NCI-H187 treated with DMSO at 0.1 percent for 48 hours (cell line): ENCODE measurements at regions not wholly inside any gene's neighbourhood (a gene's known extent, or its start where the extent isn't known, plus 50 kb on each side); places are given as distances from the start of the nearest gene placed in this dataset.

ENCODE experiments used
- DNase-seq: peaks from one replicate; lab custom pipeline; 2025; lab: John Stamatoyannopoulos, UW

DNA sequence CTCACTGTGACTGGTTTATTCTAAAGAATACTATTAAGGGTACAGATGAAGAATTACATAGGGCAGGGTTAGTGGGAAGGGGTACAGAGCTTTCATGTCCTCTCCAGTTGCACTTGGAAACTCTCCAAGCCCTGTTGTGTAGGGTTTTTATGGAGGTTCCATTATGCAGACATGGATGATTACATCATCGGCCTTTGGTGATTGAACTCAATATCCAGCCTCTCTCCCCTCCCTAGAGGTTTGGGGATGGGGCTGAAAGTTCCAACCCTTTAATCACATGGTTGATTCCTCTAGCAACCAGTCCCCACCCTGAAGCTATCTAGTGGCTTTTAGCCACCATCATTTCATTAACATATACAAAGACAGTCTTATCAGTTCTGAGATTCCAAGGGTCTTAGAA is 472.6 kb downstream of the BUD13 start:
- DNase-seq, result no peak

DNA sequence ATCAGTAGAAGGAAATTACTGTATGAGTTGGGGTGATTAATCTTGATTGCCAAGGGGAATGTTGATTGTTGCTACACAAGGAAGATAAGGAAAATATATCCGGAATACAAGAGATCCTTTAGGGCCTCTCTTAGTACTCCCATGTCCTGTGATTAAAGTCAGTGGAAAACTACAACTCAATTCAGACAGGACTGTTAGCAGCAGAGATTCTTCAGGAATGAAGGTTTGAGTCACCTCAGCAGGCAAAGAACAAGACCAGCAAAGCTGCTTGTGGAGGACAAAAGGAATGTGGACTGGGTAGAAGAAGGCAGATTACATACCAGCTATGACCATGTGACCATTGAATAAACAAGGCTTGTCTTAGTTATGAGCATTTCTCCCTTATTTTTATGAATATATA is 478.2 kb downstream of the BUD13 start:
- no peak for DNase-seq

DNA sequence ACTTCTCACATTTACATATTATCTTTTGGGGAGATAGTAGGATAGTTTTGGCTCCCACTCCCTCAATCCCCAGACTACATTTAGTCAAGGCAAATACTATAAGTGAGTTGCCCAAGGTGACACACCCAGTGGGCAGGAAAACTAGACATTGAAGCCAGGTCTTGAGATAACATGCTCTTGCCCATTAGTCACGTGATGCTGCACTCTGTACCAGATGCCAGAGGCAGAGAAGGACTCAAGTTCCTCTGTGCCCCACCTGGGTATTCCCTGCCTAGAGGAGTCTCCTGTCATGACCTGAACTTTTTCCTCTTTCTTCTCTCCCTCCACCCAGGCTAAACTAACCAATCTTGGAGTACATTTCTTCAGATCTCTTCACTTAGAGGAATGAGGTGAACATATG is 484.9 kb downstream of the BUD13 start:
- DNase-seq, result no peak

DNA sequence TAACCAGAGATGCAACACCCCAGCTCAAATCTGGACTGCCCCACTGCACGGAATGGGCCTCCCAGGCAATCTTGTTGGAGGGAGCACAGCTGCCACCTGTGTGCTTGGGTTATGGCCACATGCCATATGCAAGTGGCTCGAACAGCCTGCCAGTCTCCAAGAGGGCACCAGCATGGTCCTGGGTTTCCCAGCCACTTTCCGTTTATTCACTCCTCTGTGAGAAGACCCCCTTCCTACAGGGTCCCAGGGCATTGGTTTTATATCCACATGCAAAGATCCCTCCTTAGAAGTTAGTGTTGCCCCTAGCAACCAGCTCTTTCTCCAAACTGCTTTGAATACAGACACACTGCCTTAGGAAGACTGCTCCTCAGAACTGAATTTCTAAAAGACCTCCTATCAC is 487.8 kb downstream of the BUD13 start:
- no peak for DNase-seq

DNA sequence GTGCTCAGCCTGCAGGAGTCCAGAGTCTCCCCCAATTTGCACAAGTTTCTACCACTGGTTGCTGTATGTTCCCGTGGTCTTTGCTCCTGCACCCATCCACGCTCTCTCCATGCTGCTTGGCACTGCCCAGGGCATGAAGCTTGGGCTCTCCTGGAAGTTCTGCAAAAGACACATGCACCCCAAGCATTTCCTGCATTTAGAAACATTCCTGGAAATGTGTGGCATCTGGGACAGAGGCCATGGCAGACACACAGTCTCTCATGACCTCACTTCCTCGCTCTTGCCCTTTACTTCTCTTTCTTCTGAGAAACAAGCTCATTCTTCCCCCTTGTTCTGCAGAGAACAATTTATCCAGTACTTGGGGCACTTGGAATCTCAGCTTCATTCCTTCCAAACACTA is 489.5 kb downstream of the BUD13 start:
- no peak for DNase-seq

DNA sequence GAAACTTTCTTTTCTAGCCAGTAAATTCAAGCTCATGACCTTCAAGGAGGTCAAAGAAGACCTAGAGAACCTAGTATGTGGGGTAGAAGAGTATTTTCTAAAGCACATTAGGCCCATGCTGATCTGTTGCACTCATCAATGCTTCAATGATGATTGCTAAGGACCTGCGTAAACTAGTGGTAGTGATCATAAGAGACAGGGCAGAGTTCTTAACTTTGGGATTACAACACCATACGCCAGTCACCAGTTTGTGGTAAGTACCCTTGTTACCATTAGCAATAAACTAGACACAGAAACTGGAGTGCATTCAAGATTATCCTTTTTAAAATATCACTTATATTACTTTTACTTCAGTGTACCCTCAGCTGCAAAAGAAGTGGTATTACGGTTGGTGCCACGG is 490.3 kb downstream of the BUD13 start:
- no peak for DNase-seq

DNA sequence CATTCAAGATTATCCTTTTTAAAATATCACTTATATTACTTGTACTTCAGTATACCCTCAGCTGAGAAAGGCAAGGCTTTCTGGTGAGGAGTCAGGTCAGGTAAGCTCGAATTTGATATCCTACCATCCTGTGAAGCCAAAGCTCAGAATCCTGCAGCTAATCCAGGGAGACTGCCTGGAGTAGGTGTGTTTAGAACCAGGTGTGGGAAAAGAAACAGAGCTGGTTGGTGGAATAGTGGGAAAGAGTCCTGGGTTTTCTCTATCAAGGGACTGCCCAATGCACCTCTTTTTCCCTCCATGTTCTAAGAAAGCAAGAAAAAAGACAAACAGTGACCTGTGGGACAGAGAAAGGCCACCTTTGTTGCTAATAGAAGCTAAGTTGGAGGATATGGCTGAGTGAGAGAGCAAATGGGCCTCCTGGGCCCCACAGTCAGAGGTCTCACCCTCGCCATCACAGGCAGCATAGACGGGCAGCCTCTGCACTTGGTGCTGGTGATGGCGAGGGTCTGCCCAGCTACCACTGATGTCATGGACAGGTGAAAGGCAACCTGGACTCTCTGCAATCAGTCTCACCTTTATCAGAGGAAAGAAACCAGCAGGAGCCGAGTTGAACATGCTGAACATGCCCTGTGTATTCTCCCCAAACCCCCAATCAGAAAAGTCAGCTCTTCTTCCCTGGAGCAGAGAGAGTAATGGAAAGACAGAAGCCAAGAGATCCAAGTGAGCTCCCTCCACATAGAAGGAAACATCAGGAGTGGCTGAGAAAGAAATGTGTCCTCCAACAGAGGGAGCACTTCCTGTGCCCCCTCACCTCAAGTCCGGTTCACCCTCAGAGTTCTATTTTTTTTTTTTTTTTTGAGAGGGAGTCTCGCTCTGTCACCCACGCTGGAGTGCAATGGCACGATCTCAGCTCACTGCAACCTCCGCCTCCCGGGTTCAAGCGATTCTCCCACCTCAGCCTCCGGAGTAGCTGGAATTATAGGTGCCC is 491.3 kb downstream of the BUD13 start:
- no peak for DNase-seq

DNA sequence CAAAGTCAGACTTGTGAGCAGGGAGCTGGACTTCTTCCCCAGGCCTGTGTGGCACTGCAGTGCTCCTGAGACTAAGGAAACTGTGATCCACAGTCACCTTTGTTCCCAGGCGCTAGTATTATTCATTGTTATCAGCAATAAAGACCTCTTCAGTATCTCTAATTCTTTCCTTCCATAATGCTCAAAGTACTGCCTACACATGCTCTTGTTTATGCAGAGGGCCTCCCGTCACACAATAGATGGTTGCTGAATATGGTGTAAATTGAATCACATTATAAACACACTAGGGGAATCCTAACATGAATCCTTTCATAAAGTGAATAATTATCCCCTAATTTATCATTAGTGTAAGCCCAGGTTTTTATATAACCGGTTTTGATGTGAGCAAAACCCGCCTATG is 493.3 kb downstream of the BUD13 start:
- no peak for DNase-seq

DNA sequence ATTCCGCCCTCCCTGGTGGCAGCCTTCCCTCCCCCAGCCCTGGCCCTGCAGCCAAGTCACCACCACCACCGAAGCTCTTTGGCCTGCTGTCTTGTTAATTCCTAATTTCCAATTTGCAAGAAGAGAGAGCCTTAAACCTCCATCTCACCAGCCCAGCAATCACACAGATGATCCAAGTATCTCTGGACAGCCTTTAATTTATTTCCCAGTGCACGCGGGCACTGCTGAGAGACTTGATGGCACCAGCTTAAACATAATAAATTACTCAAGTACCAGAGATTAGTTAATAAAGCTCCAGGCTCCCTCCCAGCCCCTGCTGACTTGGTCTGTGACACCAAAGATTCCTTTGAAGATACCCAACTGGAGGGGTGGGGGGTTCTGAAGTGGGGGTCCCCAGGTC is 494.7 kb downstream of the BUD13 start:
- no peak for DNase-seq

DNA sequence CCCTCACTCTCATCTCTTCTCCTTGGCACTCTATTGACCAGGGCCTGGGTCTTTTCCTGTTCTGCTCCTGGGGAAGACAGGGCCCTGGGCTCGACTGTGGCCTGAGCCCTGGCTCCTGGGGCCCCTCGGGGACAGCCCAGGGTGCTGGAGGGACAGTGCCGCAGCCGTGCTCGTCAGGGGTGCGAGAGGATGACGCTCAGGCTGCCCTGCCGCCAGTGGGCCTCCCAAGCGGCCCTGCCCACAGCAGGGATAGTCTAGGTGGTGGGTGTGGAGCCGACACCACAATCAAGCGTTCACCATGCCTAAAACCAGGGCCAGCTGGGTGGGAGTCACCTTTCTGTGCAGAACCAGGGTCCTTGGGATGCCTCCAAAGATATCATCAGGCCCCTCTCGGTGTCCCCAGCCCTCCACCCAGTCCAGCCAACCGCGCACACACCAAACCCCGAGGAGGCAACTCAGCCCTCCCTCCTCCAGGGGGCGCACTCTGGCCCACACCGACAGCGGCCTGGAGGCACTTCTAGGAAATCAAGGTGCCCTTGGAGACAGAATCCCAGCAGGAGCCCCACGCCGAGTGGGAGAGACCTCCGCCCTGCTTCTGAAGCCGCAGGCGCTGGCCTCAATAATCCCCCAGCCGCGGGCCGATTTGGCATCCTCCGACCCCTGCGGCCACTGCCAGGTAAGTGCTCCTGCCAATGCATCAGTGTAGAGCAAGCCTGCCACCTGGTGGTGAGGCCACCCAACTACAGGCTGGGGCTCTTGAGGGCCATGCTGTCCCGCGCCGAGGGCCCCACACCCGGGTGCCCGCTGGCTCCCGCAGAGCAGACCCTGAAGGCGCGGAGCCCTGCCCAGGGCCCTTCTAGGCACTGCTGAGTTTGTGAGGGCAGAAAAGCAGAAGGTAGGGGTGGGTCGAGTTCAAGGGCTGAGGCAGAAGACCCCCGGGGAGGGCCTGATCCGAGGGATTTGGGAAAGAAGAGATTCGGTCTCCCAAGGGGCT is 496.4 kb downstream of the BUD13 start:
- no peak for DNase-seq

DNA sequence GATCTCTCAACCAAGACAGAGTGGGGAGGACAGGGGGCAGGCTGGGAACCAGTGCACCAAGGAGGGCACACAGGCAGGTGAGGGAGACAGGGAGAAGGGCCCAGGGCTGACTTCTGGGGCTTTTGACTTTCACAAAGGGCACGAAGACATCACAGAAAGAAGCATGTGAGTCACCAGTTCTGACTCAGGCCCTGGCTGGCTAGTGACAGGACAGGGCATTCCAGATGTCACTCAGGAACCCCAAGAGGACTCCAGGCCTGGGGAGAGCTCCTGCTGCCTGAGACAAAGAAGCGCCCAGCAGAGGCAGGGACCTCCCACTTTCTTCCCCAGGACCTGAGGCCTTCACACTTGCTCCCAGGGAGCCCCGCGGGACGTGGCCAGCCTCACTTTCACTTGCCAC is 497.2 kb downstream of the BUD13 start:
- DNase-seq, result no peak

DNA sequence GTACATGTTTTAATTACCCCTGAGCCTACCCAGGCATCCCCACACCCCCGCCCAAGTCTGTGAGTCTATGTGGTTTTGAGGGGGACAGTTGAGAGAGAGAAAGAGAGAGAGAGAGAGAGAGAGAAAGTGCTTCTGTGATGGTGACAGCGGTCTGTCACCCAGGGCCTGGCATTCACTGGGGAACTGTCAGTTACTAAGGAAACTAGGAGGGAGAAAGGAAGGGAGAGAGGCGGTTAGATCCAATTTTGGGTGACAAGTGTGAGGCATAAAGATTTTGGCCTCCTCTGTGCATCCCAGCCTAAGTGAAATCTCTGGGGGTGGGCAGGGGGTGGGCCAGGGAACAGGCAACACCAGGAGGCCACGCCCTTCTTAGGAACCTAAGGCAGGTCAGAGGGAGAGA is 498.3 kb downstream of the BUD13 start:
- DNase-seq, result no peak

DNA sequence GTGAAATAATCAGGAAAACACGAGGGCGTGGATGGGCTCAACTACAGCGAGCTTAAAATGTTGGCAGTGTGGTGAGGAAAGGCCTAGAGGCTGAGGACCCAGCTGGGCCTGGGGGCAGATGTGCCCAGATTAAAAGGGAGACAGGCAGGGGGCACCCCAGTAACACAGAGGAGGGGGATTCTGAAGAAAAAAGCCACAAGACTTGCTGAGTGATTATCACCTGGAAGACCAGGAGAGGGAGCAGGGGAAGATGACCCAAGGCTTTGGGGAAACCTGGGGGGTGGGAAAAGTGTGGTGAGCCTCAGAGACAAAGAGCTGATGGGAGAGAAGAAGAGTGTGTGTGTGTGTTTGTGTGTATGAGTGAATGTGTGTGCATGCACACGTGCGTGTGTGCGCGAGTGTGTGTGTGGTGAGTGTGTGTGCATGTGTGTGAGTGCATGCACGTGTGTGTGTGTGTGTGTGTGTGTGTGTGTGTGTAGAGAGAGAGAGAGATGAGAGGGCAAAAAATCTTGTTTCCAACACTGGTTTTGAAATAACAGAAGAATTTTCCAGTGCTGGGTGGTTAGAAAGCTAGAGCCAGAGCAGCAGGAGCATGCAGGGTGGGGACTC is 500.5 kb downstream of the BUD13 start:
- DNase-seq, result no peak

DNA sequence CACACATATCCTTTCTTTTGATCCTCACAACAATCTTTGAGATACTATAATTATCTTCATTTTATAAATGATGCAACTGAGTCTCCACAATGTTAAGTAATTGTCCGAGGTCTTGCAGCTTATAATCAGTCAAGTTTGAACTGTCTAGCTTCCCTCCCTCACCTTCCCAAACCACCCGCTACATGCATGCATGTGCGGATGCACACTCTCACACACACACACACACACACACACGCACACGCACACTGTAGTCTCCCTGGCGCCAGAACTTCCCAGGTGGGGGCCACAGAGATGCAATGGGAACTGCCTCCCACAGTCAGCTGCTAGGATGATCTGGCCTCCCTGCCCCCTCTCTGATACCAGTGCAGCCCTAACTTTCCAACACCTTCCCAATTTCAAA is 501.3 kb downstream of the BUD13 start:
- DNase-seq, result no peak

DNA sequence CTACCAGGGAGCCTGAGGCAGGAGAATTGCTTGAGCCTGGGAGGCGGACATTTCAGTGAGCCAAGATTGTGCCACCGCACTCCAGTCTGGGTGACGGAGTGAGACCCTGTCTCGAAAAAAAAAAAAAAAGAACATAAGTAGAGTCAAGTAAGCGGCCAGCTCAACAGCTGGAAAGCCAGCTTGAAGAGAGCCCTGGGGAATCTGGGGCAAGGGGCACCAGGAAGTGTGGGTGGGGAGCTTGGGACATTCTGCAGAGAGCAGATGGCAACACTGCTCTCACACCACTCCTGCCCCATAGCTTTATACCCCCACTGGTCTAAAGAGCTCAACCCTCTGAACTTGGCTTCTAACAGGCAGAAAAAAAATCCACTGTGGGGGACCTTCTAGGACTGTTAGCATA is 505.6 kb downstream of the BUD13 start:
- DNase-seq, result no peak

DNA sequence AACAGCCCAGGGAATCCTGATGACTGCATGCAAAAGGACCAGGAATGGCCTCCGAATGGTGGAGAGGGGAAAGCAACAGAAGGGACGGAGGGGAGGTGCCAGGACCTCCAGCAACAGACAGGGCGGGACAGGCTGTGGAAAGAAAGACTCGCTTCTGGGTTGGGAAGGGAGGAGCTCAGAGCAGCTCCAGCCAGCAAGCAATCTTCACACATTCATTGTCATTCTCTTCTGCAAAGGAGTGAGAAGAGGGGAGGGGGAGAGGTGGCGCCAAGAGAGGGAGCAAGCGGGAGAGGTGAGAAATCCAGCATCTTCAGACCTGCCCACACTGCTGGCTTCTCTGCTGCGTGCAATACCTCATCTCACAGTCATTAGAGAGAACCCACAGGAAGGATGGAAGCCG is 509.0 kb downstream of the BUD13 start:
- DNase-seq, result no peak

DNA sequence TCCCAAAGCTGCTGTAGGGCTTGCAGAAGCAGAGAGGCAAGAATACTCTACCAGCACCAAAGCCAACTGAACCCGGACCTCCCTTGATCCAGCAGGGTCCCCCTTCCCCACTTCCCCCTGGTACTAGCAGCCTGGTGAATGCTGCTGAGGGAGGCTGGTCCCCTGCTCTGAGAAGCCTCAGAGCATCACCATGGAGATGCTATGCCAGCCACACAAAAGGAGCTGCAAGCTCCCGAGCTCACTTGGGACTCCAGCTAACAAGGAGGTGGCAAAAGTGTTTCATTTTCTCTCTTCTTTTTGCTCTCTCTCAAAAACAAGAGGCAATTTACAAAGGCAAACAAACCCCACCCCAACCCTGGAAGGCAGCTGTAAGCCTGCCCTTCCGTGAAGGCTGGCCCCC is 509.8 kb downstream of the BUD13 start:
- DNase-seq, result no peak

DNA sequence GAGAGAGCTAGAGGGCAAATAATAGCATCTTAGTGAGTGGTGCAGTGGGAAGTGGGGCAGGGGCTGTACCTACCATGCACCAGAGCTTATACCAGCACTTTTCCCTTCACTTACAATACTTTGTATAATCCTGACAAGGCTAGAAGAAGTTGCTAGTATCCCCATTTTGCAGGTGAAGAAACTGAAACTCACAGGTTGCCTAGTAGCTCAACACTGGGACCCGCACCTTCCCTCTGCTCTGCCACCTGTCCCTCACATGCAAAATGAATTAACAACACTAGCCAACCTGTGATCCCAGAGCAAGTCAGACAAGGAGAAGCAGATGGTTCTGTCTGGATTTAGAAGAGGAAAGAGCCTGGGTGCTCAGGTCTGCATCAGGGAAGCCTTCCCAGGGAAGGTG is 510.4 kb downstream of the BUD13 start:
- DNase-seq, result no peak

DNA sequence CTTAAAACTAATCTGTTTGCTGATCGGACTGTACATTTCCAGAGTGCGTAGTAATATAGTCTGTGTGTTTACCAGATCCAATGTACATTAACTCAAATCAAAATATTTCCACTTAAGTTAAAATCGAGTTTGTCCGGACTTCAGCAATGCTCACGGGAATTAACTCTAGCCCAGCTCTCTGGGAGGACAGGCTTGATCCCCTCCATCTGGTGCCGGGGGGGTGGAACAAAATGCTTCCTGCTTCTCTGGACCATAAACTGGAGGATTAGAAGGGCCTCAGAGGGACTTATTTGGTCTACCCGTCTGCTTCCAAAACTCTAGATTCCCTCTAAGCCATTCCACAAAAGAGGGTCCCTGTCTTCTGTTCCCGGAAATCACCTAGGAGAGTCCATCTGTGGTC is 511.2 kb downstream of the BUD13 start:
- DNase-seq, result no peak

DNA sequence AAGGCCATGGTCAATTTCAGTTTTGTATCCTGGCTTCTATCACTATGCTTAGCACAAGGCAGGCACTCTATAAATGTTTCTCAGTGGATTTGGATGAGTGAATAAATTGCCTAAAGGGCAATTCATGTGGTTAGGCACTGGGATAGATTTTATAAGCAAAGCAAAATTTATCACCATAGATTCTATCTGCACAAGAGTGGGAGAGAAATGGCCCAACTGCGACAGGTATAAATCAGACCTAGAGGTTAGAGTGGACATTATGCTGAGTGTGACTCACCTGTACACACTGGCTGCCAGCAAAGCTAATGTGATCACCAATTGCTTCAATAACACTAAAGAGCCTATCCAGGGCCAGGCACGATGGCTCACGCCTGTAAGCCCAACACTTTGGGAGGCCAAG is 514.0 kb downstream of the BUD13 start:
- no peak for DNase-seq

DNA sequence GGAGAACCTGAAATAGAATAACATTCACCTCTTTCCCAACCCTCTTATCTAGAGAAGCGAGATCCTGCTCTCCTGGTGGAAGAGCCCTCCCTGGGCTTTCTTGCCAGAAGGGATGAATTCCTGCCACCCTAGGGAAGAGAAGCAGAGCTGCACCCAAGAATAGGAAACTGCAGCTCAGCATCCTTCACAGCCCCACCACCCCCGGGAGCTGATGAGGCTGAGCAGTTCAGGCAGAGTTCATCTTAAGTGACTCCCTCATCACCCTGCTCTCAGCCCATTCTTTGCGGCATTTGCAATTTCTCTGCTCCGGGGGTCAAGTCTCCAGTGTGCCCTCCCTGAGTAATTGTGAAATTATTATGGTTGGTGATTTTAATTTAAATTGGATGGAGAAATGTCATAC is 514.9 kb downstream of the BUD13 start:
- DNase-seq, result no peak

DNA sequence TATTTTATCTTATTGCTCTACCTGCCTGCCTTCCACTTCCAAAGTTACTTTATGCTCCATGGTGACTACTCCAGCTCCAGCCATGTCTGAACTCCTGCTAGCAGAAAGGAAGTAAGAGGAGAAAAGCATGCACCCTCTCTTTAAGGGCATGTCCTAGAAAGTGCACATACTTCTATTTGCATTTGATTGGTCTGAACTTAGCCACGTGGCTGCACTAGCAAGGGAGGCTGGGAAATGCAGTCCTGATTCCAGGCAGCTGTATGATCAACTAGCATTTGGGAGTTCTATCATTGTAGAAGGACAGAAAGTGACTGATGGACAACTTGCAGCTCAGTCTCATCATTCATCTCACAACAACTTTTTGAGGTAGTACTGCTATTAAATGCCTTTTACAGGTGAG is 515.7 kb downstream of the BUD13 start:
- DNase-seq, result no peak

DNA sequence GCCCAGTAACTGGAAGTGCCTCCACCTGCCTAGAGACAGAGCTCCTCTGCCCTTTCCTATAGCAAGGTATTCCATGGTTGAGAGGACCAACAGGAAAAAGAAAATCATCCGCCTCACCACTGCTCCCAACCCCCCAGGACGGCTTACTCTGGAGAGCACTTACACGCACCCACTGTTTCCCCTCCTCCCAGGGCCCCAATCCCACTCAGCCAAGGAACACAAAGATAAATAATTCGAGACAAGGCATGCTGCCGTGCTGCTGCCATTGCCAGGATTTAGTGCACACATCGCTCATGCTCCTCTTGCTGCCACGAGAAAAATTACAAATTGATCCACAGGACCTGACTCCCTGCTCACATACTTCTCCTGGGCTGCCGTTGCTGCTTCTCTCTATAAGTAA is 516.6 kb downstream of the BUD13 start:
- no peak for DNase-seq
